ENCODE measurements at regions not wholly inside any gene's neighbourhood (a gene's known extent, or its start where the extent isn't known, plus 50 kb on each side); places are given as distances from the start of the nearest gene placed in this dataset.

GRCh38 chr1:98277118-98277517 lies 356.3 kb upstream of the DPYD start:
- DNase-seq: no peak

DNA sequence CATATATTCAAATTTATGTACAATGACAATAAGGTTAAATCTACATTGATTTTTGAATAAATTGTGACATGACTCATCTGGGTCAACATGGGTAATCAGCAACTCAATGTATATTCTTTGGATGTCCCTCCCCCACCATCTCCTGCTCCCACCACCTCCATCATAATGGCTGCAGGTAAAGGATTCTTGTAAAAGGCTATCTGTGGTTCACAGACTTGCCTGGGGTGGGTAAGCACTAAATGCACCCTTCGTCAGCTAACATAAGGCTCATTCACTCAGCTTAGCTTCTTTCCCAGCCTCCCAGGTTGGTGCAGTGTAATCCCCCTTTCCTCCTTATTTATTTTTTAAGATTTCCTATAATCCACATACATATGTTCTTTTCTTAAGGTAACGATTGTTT lies 355.7 kb upstream of the DPYD start:
- no peak for DNase-seq

- DNase-seq: no peak
These were observed 347.5 kb upstream of the DPYD start for GRCh38 chr1:98268316-98268715.

- no peak for DNase-seq
These were observed 346.6 kb upstream of the DPYD start for GRCh38 chr1:98267423-98267822.

GRCh38 chr1:98264727-98265126 lies 343.9 kb upstream of the DPYD start:
- no peak for DNase-seq

- DNase-seq: no peak
These were observed 340.0 kb upstream of the DPYD start for GRCh38 chr1:98260839-98261238.

DNA sequence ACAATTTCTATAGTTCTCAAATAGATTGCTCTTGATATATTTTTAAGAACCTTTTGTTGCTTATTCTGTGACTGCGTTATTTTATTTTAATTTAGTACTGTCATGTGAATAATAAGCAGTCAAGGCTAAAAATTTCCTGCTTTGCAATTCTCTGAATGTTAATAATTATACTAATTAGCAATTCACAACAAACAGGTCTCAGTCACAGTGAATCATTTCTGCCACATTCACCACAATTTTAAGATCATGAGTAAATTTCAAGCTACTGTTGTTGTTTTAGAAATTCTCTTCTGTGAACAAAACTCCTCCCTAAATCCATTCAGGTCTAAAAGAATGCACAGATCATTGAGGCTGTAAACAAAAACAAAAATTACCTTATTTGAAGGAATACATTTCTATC lies 339.6 kb upstream of the DPYD start:
- DNase-seq: no peak

DNA sequence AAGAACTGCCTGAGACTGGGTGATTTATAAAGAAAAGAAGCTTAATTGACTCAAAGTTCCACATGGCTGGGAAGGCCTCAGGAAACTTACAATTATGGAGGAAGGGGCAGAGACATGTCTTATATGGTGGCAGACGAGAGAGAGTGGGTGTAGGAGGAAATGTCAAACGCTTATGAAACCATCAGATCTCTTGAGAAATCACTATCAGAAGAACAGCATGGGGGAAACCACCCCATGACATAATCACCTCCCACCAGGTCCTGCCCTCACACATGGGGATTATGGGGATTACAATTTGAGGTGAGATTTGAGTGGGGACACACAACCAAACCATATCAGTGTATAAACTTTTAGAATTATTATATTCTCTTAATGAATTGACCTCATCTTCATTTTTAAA lies 335.9 kb upstream of the DPYD start:
- no peak for DNase-seq

DNA sequence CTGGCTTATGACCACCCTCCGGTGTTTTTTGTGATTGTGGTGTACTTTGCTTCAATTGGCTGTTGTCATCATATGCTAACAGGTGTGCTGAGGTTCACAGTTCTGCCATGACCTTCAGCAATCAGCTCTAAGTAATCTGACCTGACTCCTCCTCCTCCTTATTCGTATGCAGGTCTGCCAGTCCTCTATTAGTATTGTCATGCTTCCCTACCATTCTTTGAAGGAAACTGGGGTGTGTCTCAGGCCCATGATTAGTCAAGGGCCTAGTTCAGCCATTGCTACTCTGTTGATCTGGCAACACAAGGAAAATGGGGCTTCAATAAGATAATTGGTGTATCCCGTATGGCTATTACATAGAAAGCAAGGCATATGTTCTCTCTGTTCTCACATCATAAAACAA lies 332.3 kb upstream of the DPYD start:
- no peak for DNase-seq

DNA sequence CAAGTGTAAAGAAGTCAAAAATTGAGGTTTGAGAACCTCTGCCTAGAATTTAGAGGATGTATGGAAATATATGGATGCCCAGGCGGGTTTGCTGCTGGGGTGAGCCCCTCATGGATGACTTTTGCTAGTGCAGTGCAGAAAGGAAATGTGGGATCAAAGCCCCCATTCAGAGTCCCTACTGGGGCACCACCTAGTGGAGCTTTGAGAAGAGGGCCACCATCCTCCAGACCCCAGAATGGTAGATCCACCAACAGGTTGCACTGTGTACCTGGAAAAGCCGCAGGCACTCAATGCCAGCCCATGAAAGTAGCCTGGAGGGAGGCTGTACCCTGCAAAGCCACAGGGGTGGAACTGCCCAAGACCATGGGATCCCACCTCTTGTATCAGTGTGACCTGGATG lies 330.7 kb upstream of the DPYD start:
- no peak for DNase-seq

- DNase-seq: no peak
These were observed 311.8 kb upstream of the DPYD start for GRCh38 chr1:98232678-98233077.

GRCh38 chr1:98222706-98223105 lies 301.9 kb upstream of the DPYD start:
- DNase-seq: no peak

DNA sequence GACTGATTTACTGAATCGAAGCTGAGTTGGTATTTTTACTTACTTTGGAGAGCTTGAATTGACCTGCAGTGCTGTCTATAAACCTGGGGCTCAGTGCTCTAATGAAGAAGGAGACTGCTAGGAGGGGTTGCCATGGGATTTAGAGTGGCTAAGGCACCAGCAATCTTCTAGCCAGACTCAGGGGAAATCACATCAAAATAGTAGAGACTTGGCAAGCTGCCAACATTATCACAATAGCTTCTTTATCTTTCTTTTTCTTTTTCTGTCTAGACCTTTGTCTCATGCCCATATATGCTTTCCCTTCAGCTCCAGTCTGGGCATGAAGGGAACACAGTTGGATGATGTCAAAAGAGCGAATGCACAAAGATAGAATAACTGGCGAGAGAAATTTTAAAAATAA lies 301.1 kb upstream of the DPYD start:
- DNase-seq: no peak

GRCh38 chr1:98217601-98218000 lies 296.8 kb upstream of the DPYD start:
- no peak for DNase-seq

GRCh38 chr1:98216304-98216703 lies 295.5 kb upstream of the DPYD start:
- DNase-seq: no peak

DNA sequence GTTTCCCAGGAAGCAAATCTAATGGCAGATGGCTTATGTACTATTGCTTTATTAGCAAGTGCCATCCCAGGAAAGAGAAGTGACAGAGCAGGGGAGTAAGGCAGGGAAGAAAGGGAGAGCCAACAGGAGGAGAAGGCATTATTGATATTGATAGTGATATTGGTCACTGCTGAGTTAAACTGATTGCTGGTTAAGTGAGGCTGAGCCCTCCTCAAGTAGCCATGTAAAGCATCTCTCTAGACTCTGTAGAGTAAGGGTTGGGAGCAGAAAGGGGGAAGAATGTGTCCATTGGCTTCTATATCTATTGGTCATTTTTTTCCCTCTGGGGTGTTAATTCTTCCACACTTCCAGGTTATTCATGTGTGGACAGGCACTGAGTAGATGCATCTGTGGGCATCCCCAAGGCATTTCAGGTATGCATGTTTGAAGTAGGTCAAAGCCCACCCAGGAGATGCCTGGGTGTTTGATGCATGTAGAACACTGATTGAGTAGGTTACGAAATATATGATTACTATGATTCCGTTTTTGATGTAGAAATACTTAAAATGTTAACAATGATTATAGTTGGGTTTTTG lies 290.5 kb upstream of the DPYD start:
- DNase-seq: no peak

DNA sequence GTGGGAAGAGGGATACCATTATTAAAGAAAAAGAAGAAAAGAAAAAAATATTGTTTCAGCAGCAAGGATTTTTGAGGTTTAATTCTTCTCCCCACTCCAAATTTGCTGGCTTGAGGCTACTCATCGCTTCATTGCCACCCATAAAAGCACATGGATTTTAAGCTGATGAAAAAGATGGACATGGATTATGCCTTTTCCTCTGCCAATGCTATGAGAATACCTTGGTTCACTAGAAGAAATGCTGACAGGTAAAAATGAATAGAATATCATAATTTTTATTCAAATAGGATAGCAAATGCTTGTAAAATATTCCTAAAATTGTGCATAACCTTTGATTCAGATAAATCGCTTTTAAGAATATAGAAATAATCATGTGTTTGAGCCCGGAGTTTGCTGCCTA lies 289.7 kb upstream of the DPYD start:
- DNase-seq: no peak

DNA sequence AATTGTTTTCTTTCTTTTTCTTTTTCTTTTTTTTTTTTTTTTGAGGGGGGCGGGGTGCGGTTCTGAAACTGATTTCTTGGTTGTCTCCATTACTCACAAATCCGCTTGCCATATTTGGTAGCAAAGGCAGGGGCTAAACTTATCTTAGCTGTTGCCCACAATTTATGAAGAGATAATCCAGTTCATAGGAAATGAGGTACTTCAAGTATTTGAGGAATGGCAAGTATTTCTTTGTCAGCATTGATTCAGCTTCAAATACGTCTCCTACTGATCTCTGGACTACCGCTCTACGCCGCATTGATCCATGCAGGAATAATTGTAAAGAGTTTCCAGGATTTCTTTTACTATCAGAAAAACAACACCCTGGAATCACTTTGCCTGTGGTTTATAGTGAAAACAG lies 289.2 kb upstream of the DPYD start:
- DNase-seq: no peak

DNA sequence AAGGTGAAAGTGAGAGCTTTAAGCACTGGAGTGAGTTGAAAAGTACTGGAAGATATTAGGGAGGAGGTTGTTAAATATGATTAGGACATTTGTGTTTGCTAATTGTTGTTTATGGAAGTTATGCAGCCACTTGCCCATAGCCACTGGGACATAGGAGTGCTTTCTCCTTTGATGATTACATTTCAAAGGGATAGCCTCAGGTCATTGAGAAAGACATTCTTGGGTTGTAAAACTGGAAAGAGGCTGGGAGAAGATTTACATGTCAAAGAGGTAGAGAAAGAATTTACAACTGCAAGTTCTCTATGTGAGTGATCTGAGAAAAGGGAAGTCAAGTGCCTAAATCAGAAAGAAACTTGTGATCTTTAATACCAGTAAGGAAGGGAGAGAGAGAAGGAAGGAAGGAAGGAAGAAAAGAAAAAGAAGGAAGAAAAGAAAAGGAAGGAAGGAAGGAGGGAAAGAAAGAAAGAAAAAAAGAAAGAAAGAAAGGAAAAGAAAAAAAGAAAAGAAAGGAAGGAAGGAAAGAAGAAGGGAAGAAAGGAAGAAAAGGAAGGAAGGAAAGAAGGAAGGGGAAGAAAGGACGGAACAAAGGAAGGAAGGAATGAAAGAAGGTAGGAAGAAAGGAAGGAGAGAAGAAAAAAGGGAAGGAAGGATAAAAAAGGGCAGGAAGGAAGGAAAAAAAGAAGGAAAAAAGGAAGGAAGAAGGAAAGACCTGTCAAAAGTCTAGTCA lies 284.6 kb upstream of the DPYD start:
- DNase-seq: no peak

DNA sequence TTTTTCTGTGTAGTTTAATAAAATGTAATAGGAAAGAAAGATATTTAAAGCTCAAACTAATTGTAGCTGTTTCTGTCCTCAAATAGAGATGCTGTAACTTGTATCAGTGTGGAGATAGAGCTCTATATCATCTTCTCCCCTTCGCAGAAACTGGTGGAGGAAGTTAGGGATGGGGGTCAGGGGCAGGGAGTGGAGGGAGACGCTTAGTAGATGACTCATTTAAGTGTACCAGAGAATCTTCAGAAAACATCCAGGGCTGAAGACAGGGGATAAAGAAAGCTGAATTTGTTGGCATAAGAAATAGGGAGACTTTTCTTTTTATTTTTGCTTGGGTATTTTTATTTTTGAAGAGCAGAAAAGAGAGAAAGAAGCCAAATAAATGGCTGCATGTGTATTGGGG lies 282.6 kb upstream of the DPYD start:
- DNase-seq: no peak

- DNase-seq: no peak
These were observed 280.8 kb upstream of the DPYD start for GRCh38 chr1:98201666-98202081.

GRCh38 chr1:98197356-98197755 lies 276.5 kb upstream of the DPYD start:
- DNase-seq: no peak

DNA sequence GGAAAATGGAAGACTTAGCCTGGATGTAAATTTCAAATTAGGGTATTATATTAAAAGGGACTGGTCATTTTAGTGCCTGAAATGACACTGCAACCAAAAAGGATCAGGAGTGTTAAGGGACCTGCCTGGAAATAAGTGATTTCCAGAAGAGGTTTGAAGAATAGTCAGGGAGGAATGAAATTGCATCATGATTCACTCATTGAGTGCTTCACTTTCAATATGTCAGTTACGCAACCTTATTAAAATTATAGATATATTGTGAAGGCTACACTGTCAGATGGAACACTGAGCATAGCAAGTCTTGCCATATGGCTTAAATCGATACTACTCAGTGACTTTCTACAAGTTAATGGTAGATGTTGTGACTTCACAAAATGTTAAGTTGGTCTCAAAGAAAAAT lies 275.2 kb upstream of the DPYD start:
- DNase-seq: no peak

- no peak for DNase-seq
These were observed 267.9 kb upstream of the DPYD start for GRCh38 chr1:98188774-98189173.

- no peak for DNase-seq
These were observed 264.0 kb upstream of the DPYD start for GRCh38 chr1:98184856-98185255.

Data from RPMI8226 (cell line).